Effector CD8-positive, alpha-beta T cell (primary cell): ENCODE measurements at regions not wholly inside any gene's neighbourhood (a gene's known extent, or its start where the extent isn't known, plus 50 kb on each side); places are given as distances from the start of the nearest gene placed in this dataset.
"Not testable (repeated sequence)": the region's sequence is repeated elsewhere in the genome, so short reads cannot be mapped to it uniquely, and the experiment has no call there.

Source experiments
- DNase-seq: peaks from one replicate; lab custom pipeline; 2025; lab: John Stamatoyannopoulos, UW

DNA sequence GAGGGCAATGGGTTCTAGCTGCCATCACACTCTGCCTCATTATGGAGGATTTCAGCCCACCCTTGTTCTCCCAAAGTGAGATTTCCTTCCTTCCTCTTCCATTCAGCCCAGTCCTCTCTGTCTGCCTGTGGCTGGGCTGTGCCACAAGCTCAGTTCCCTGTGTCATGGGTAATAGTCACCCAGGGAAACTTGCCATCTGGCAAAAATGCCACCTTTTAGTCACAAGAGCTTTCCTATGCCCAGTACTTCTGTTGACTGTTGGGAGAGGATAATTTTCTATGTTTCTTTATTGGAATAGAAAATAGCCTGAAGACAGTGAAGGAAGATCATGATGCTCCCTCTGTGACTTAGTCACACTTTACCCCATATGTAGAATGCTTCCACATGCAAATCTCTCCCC lies 71.4 kb downstream of the TLR4 start:
- no peak for DNase-seq

DNA sequence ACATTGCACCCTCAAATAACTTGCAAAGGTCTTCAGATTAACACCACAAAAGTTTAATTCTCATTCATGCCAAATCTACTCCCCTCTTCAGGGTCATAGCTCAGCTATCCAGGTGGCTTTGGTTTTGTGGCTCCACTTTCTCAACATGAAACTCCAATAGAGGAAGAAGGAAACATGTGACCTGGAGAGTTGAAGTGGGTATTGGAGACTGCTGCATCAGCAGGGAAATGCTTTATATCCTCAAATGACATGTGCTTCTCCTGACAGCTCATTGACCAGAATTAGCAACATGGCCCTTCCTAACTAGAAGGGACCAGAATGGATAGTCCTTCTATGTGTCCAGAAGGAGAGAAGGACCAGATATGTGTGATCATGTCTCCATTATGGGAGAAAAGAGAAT lies 73.6 kb downstream of the TLR4 start:
- DNase-seq = no peak

DNA sequence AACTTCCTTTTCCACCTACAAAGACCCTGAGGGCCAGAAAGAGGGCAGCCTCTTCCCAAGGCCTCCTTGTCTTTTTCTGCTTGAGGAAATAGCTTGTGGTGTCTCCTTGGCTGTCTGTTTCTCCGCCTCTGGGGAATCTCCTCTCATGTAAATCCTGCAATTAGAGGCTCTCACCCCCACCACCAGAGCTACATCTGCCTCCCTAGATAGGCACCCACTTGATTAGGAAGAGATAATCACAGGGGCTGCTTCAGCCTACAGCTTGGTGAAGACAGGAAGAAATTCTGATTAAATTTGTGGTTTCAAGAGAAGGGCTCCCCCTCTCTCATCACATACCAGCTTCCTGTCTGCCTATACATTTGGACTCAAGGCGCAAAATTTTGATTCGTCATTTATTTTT lies 75.6 kb downstream of the TLR4 start:
- no peak for DNase-seq

DNA sequence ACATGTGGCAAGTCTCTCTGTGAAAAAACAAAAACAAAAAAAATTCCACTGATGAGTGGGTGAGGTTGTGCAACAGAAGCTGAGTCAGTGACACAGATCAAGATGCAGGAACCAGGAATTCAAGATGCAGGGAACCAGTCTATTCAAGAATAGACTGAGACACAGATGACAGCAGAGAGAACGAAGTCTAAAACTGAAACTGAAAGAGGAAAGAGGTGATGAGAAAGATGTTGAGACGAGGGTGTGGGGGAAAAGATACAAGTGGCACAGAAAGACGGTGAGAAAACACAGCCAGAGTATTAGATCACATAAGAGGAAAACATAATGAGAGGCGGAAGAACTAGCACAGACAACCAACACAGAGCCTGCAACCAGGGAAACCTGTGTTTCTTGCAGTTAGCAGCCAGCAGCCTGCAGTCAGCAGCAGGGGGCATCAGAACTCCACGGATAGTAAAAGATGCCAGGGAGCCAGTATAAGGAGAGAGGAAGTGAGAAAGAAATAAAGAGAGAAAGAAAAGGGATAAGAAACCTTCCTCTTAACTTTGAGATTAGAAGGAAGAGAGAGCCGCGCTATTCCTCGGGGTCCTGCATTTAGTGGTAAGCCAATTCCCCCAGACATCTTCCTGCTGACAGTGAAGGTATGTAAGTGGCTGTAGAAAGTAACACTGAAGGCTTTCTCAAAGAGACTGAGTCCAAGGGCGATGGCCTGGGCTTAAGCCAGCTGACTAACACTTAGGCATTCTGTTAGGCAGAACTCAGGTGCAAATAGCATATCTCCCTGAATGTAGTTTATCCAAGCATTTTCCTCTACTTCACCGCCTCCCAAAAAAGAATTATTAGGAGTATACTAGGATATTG lies 79.0 kb downstream of the TLR4 start:
- peak; percentile 25 for DNase-seq

DNA sequence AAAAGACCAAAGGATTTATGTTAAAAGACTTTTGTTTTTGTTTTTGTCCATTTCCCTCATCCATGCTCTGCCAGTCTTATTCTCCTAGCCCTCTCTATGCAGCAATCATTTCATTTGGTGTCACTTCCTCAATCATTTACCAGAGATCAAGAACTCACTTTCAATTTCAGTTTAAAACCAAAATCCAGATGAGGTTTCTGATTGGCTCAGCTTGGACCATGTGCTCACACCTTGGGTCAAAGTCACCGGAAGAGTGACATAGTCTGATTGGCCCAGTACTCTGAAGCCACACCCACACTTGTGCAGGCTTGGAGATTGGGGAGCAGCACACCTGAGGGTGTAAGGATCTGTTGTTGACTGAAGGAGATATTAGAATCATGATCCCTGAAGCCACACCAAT lies 79.6 kb downstream of the TLR4 start:
- no peak for DNase-seq

DNA sequence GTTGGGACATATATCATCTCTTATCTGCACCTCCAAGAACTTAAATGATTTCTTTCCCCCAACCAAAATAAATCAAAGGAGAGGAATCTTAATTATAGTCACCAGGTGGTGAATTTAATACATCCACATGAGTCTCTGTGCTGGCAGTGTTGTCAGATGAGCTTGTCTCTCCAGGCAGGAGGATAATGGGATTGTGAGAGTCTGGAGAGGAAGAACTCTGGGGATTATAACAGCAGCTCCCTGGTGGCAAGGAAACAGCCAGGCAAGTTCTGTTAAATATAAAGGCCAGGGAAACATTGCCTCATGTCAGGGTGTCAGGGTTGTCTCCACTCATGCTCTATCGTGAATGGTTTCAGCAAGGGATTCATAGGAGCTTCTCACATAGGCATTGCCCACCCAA lies 80.8 kb downstream of the TLR4 start:
- DNase-seq = no peak

GRCh38 chr9:117787746-117788145 lies 83.5 kb downstream of the TLR4 start:
- DNase-seq = no peak

- no peak for DNase-seq
Observed at GRCh38 chr9:117795271-117795670, 91.1 kb downstream of the TLR4 start.

DNA sequence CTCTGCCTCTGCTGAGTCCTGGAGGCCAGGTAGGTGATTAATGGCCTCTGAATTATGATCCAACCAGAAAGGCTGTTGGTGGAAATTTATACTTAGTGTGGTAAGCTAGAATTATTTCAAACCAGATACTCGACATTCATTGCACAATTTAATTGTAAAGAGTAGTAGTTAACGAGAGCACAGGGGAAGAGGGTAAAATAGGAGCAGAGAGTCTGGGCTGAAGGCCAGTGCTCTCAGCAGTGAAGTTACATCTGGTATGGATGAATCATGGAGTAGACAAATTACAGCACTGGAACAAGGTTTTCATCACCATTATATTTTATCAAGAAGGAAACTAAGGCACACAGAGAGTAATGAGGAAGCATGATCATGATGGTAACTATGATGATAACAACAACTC lies 92.5 kb downstream of the TLR4 start:
- no peak for DNase-seq

DNA sequence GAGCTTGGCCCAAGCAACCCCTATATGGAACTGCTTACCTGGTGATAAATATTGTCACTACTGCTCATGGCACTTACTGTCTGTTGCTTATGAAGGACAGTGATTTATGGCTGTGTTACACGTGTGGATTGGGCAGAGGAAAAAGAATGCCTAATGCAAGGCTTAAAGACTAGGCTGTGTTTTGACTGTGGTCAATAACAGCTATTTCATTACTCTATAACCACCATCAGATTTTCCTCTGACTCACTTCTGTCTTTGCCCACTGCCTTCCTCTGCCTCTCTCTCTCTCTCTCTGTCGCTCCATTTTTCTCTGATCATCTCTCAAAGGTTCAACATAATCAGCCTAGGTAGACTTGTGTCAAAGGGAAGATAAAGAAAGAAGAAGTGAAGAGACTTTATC lies 96.2 kb downstream of the TLR4 start:
- DNase-seq = no peak

DNA sequence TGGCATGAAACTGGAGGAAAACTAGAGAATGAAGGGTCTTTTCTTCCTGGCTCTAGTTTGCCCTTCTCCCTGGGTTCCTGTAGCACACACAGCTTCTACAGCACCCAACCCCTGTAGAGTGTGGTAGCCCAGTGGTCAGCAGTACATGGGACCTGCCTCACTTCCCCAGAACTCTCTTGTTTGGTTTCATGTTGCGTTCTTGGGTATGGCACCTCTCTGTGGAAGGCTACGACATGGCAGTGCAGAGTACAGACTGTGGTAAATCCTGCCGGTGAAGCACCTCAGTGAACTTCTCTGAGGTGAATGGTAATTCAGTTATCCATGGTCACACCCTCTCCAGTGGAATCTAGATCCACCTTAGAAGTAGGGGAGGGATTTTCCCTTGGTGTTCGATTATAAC lies 105.5 kb downstream of the TLR4 start:
- no peak for DNase-seq

GRCh38 chr9:117815315-117815714 lies 111.1 kb downstream of the TLR4 start:
- DNase-seq = no peak

DNA sequence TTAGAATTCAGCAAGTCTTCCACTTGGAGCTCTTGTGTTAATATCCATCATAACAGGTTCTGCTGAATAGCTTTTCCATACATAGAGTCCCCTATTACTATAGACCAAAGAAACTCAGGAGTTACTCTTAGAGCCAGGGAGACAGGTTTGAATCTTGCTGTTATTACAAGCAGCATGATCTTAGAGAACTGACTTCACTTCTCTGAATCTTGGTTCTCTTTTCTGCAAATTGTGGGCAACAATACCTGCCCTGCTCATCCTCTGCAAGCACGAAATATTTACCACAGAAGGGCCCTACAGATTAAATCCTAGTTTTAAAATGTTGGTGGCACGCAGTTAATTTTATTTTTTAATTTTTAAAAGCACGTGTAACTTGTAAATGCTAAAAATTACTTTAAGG lies 111.7 kb downstream of the TLR4 start:
- DNase-seq = no peak

DNA sequence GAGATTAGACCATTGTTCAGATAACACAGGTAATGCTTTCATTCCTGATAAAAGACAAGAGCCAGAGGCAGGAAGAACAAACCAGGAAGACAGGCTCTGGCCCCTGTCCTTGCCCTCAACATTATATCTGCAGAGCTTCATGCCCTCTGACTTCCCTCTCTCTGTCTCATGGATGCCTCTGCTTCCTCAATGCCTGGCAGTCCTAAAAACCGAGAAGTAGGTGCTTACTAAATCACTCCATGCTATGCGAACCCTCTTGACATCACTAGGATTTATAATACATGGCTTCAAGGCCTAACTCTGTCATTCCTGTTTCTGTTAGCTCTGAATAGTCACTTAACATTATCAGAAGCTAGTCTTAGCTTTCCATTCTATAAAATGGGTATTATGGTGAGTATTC lies 117.8 kb downstream of the TLR4 start:
- DNase-seq = no peak

GRCh38 chr9:117823576-117823975 lies 119.4 kb downstream of the TLR4 start:
- DNase-seq = no peak

- peak; percentile 4 for DNase-seq
Observed at GRCh38 chr9:117825609-117826347, 121.6 kb downstream of the TLR4 start.

DNA sequence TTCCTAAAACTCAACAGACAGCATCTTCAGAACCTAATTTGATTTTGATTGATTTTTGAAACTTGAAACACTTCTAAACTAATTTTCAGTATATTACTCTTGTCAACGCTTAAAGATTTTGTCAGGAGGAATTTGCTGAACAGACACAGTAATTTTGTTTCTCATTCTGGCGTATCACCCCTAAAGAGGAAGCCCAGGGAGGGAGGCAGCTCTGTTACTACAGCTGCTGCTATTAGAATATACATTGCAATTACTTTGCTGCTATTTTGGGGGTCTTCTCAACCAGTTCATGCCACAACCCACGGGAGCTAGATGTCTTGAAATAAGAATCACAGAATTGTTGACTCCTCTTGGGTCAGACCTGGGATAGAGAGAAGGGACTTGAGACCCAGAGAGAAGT lies 122.6 kb downstream of the TLR4 start:
- DNase-seq = no peak

DNA sequence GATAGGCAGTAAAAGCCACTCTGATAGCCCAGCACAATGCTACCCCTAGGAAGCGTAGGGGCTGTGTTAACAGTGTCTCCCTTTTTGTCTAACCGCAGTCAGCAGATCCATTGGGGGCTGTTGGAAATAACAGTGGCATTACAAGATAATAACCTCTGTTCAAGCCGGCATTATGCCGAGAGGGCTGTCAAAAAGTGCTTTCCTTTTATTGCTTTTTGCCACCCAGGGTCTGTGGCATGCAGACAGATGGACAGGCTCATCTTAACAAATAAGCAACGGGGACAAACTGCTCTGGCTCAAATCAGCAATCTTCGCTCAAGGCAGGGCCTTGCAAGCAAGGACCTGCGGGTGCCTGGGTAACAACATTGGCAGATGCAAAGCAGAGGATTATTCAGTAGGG lies 123.3 kb downstream of the TLR4 start:
- no peak for DNase-seq

DNA sequence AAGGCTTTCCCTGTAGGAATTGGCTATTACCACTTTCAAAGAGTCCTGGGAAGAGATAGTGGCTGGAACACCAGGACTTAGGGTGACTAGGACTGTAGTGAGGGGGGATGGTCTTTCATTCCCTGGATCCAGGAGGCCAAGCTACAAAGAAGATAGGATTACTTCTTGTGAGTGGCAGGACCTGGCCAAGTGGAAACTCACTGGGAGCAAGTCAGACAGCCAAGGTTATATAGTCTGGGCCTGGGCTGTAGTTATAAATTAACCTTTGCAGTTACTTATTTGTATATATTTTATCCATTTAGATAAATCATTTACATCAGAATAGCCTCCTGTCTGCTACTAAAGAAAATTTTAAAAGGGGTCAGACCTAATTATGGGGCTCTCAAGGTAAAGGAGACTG lies 124.3 kb downstream of the TLR4 start:
- DNase-seq = no peak

GRCh38 chr9:117835798-117836197 lies 131.6 kb downstream of the TLR4 start:
- no peak for DNase-seq

DNA sequence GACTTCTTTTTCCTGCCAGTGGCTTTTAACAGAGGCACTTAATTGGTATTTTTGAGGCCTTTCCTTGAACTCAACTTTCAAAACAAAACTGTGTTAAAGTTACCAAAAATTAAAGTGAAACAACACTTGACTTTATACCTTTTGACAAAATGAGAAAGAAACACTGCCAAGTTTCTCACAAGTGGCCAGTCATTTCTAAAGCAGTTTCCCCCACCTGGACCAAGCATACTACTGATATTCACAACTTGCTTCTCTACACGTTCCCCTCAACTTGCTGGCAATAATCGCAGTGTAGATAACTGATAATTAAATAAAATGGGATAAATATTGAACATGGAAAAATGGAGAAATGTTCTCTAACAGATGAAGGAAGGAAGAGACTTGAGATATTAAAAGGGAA lies 135.7 kb downstream of the TLR4 start:
- DNase-seq = no peak

- DNase-seq = not testable (repeated sequence)
Observed at GRCh38 chr9:117851836-117852461, 147.7 kb downstream of the TLR4 start.

GRCh38 chr9:117858561-117858960 lies 154.4 kb downstream of the TLR4 start:
- no peak for DNase-seq
